GM19324 (cell line): ENCODE measurements at regions not wholly inside any gene's neighbourhood (a gene's known extent, or its start where the extent isn't known, plus 50 kb on each side); places are given as distances from the start of the nearest gene placed in this dataset.

ENCODE experiments used
- ATAC-seq: cut with Tn5 transposase; IDR thresholded peaks from one replicate; pipeline ENCODE4 v1.9.1; 2021; ENCODE audit warnings: mild to moderate bottlenecking, moderate library complexity; ENCODE audit not compliant: unreplicated experiment, low FRiP score

GRCh38 chr2:20559277-20559676, 91.6 kb downstream of the HS1BP3 start:
- no peak for ATAC-seq

GRCh38 chr2:20560011-20560410, 90.9 kb downstream of the HS1BP3 start:
- no peak for ATAC-seq

- no peak for ATAC-seq
These were observed 89.8 kb downstream of the HS1BP3 start for GRCh38 chr2:20560891-20561636.

DNA sequence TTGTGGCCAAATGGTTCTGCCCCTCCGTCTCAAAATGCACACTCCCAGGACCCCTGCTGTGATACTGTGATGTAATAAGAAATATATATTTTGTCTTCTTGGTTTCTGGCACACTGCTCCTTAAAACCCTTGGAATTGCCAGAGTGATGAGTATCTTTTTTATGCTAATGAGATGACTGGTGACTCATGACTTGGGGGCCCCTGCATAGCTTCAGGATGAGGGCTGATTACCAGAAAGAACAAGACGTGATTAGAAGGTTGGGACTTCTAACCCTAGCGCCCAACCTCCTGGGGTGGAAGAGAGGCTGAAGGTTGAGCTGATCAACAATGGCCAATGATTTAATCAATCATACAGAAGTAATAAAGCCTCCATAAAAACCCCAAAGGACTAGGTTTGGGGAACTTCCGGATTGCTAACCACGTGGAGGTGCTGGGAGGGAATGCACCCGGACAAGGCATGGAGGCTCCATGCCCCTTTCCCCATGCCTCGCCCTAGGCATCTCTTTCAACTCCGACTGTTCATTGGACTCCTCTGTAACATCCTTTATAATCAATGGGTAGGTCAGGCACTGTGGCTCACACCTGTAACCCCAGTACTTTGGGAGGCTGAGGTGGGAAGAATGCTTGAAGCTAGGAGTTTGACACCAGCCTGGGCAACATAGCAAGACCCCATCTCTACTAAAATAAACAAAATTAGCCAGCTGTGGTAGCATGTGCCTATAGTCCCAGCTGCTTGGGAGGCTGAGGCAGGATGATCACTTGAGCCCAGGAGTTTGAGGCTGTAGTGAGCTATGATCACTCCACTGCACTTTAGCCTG, 89.1 kb downstream of the HS1BP3 start:
- no peak for ATAC-seq

DNA sequence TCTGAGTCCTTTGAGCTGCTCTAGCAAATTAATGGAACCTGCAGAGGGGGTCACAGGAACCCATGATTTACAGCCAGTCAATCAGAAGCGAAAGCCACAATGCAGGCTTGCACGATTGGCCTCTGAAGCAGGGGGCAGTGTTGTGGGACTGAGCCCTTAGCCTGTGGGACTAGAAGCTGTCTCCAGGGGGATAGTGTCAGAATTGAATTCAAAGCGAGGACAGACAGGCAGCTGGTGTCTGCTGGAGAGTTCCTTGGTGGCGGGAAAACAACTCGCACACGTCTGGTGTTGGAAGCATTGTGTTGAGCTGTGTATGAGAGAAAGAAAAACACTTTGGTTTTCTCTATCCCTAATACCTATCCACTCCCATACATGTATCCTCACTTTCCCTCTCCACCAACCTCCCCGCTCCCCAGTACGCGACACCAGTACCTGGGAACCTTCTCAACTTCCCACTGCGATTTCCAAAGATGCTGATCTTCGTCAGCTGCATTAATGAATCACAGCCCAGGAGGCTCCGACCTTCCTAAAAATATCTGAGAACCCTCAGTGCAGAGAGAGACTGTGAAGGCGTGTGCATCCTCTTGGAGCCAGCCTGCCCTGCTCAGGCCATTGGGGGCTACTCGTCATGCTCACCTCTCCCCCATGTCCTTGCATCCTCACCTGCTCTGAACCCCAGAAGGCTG, 88.2 kb downstream of the HS1BP3 start:
- no peak for ATAC-seq

- ATAC-seq = no peak
These were observed 87.6 kb downstream of the HS1BP3 start for GRCh38 chr2:20563251-20563650.

DNA sequence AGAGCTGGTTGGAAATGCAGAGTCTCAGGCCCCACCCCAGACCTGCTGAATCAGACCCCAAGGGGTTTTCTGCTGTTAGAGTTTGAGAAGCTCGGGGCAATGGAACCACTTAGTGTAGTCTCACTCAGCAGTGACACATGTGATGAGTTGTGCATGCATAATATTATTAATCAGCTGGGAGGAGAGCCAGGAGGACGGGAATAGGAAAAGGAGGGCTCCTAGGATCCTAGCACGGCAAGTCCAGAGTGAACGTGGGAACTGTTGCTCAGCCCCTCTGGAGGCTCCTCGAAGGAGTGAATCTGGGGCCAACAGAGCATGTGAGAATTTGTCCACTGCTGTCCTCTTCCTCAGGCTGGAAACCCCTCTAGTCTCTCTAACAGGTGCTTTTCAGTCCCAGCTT, 87.1 kb downstream of the HS1BP3 start:
- no peak for ATAC-seq

DNA sequence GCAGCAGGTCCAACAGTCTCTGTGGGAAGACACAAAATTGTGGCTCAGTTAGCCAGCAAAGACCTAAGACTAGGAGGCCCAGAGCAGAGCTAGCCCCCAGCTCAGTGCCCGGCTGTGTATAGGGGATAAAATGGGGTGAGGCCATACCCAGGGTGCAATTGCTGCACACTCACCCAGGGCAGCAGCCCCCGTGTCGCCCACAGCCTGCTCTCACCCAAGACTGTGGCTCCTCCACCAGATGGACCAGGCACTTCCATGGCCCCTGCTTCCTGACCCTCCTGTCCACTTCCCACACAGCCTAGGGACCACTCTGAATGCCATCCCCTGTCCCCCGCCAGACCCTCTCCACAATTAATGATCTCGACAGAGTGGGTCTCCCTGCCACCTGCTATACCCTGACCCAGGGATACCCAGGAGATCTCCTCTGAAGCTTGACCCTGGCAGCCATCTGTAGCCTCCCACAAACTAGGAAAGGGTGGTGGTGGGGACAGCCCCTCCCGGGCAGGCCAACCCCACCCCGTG, 85.7 kb downstream of the HS1BP3 start:
- ATAC-seq = no peak

GRCh38 chr2:20565623-20566236, 85.2 kb downstream of the HS1BP3 start:
- no peak for ATAC-seq

- ATAC-seq = no peak
These were observed 84.6 kb downstream of the HS1BP3 start for GRCh38 chr2:20566331-20566730.

DNA sequence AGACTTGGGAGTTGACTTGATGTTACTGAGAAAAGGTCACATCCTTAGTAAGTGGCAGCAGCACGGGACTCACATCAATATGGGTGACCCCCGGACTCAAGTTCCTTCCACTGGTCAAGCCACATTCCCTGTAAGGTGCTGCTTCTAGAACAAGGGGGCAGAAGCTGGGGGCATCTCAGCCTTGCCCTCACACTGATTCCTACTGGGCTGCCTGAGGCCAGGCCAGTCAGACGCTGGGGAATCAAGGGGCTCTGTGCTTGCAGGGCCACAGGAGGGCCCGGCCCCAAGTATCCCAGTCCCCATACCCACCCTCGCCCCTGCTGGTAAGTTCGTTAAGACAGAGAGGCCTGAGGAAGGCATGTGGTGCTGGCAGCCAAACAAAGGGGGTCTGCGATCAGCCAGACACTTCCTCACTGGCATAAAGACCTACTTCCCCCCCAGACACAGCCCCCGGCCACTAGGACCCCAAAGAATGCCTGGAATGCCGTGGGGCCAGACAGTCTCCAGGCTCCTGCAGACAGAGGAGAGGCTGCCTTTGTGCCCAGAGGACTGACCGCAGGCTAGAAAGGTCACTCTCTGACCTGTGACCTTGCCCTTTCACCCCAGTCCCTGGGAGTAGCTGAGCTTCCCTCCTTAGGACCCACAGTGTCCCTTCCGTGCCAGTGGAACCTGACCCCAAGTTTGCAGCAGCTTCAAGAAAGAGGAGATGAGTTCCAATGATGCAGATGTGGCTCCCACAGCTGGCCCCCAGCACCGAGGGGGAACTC, 83.6 kb downstream of the HS1BP3 start:
- ATAC-seq = no peak
